NCI-H345 treated with DMSO at 0.1 percent for 48 hours (cell line): ENCODE measurements at regions not wholly inside any gene's neighbourhood (a gene's known extent, or its start where the extent isn't known, plus 50 kb on each side); places are given as distances from the start of the nearest gene placed in this dataset.
A peak's percentile ranks its signal among the peaks of the same experiment; 100 is the strongest.

Experiments
- DNase-seq: peaks from one replicate; lab custom pipeline; 2025; ENCODE audit not compliant: unreplicated experiment; lab: John Stamatoyannopoulos, UW

GRCh38 chr3:132183811-132184210 is 133.4 kb upstream of the ACP3 start:
- no peak for DNase-seq

DNA sequence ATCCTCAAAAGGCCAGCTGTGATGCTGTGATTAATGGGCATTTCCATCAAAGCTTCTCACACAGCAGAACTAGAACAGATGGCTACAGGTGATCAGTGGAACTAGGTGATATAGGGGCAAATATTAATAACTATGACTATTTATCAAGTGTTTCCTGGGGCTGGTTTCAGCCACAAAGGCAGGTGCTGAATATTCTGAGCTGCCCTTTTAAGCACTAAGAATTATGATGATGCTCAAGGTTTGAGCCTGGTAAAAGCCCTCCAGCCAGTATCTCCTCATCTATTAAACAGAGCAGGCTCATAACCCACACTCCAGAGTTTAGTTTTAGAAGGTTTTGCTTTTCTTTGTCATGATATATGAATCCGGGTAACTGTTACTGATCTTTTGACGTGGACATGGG is 129.5 kb upstream of the ACP3 start:
- no peak for DNase-seq

DNA sequence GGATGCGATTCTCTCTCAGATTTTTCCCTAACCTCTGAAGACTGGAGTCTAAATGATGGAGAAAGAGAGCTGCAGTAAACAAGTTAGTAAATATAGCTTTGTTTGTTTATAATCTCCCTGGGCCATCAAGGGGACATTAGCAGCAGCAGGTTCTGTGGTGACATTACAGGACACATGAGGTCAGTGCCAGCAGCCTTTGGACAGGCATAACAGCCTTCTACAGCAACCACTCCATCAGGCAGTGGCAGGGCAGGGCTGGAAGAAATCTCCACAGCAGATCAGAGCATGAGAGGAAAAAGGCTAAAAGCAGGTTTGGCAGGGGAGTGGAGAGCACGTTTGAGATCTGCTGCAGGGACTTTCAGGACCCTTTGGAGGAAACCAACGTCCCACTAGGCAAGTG is 127.6 kb upstream of the ACP3 start:
- DNase-seq, result no peak

DNA sequence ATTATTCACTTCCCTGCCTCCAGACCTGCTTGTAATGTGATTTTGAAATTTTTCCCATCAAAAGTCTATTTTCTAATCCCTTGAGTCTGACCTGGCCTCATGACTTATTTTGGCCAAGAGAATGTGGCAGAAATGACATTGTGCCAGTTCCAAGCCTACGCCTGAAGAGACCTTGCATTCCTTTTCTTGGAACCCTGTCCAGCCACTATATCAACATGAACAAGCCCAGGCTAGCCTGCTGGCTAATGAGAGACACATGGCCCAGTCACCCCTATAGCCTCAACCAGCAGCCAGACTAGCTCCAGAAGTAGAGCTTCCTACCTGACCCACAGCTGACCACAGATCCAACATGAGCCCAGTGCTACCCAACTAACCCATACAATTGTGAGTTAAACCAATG is 121.1 kb upstream of the ACP3 start:
- DNase-seq, result no peak

DNA sequence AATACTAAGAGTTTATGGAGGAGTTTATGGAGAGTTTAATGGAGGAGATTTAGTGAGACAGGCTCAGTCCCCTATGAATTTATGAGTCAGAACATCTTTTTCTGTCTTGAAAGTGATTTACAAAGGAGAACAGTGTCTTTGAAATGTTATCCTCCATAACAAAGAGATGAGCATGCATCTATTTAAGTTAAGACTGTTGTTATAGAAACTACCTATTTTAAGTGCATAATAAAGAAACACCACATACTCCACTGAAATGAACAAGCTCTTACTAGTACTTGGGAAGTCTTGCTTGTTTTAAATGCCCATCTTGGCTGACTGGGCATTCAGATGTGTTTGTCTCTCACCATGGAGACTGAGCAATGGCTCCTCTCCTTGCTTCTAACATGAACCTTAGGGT is 118.7 kb upstream of the ACP3 start:
- DNase-seq, result no peak

DNA sequence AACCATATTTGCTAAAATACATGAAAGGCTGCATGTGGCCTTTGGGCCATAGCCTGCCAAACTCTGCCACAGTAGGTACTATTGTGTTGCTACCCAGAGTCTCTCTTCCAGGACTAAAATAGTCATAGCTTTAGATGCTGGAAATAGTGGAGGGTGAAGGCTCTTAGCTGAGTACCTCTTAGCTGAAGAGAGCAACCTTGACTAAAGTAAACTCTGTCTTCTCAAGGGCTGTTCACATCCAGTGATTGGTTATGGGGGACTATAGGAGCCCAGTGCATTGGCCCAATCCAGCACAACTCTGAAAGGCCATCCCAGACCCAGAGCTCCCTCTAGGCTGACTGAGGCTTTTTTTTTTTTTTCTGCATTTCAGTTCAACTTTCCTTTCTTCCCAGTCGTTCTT is 117.8 kb upstream of the ACP3 start:
- DNase-seq, result no peak

- no peak for DNase-seq
Observed at GRCh38 chr3:132202586-132202985, 114.6 kb upstream of the ACP3 start.

- DNase-seq, result no peak
Observed at GRCh38 chr3:132203889-132204596, 113.2 kb upstream of the ACP3 start.

DNA sequence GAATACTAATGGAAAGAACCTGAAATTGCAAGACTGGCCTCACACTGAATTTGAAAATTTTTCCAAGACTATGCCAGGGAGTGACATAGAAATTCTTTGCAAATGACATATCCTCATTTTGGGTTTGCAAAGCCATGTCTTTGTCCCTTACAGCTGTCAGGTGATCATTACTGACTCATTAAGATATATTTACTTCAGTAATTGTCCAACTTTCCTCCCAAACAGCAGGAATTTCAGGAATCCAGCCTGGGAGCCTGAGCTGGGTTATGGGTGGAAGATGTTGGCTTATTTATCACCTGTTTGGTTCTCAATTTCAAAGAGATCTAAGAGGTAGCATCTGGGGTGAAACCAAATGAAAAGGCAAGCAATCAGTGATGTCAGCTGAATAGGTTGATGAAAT is 111.6 kb upstream of the ACP3 start:
- DNase-seq, result no peak

DNA sequence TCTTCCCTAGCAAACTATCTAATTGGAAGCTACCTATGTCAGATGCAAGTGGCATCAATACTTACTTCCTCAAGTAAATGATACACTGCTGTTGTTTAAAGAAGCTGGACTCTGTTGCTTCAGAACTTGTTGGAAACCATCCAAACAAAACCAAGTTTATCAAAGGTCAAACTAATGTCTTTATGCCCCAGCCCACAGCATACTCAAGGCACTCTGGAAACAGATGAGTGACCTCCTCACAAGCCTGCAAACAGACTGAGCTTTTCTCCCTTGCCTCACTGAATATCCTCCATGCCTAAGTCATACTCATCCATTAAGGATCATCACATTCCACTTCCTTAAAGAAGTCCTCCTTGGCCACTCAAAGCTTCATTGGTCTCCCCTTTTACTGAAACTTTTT is 107.4 kb upstream of the ACP3 start:
- no peak for DNase-seq

DNA sequence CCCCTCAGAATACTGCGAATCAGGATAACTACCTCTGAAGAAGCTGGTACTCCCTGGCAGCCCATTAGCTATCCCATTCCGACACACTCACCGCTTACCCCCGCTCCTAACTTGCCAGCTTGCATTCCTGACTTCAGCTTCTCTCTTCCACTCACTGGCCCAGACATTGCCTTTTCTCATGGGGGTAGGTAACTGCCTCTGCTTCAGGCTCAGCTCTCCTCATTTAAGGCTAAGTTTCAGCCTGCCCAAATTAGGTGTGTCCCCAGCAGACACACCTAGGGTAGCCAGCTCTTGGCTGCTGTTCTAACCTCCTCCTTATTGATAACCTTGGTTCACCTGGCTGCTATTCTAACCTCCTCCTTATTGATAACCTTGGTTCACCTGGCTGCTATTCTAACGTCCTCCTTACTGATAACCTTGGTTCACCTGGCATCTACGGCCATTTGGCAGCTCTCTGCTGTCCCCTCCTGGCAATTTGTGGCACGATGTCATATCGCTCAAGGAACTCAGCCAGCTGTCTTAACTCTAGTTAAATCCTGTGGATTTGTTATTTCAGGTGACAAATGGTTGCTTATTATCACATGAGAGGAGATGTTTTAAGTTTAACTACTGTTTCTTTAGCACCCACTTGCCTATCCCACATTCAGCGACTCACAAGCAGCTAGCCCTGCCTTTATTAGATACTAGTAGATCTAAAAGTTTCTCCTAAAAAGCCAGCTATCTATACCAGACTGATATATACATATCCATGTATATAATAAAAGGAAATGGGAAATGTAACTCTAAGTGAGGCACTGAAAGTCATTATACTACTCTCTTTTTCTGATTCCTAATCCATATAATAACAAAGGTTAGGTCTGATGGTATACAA is 106.5 kb upstream of the ACP3 start:
- no peak for DNase-seq

GRCh38 chr3:132211896-132212295 is 105.3 kb upstream of the ACP3 start:
- no peak for DNase-seq

- DNase-seq, result no peak
Observed at GRCh38 chr3:132218817-132219755, 98.1 kb upstream of the ACP3 start.

DNA sequence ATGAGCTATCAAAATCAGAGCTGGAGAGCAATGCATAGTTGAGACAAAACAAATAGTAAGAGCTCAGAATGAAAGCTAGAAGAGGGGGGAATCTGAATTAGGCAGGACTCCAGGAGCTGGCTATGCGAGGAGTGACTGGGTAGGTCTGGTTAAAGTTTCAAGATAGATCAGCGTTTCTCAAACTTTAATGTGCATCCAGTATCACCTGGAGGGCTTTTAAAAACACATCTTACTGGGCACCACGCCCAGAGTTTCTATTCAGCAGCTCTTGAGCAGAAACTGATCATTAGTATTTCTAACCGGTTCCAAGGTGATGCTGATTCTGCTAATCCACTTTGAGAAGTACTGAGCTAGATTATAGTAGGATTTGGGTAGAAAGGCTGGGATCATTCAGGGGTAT is 96.2 kb upstream of the ACP3 start:
- DNase-seq, result no peak

DNA sequence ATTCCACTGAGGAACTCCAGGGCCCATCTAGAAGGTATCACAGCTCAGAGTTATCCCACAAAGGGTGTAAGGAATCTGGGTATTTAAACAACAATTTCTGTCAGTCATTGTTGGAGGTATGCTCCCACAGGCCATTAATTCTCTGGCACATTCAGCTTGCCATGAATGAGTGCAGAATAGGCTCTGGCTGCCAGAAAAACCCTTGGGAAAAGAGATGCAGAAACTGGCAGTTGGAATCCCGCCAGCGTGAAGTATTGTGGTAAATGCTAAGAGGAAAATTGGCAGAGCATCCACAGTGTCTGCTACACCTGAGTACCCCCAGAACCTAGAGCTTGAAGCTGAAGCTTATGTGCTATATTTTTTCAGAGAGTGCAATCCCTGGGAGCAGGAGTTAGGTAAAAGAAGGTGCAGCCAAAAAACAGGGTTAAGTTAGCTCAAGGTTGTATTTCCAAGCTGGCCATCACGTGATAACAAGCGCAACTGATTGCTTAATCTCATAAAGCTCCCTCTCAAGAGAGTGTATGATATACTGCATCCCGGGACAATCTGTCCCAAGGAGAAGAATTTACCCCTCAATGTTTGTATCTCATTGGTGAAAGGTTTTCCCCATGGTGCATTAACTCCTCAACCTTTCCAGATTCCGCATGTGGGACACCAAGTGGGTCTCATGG is 94.2 kb upstream of the ACP3 start:
- peak; percentile 85 for DNase-seq

DNA sequence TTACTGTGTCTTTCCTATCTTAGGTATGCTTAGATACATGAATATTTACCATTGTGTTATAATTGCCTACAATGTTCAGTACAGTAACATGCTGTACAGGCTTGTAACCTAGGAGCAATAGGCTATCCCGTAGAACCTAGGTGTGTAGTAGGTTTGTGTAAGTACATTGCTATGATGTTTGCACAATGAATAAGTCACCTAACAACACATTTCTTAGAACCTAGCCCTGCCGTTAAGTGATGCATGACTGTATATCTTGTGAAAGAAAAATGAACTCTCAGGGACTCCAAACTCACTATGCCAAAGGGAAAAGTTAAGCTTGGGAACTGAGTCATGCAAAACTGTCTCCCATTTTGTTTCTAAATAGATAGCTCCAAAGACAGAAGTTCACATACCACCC is 91.5 kb upstream of the ACP3 start:
- DNase-seq, result no peak

DNA sequence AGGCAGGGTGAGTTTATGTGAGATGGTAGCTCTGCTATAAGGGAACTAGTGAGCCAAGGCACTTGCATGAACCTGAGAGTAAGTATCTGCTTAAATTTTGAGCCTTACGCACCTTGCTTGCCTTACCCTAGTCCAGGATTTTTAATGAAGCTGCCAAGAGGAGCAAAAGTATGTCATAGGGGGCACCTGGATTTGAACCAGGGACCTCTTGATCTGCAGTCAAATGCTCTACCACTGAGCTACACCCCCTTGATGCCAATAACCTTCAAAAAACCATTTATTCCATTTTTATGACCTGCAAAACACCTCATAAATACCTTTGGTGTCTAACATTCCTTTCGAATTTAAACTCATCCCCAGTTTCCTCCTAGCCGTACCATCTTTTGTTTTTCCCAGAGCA is 88.3 kb upstream of the ACP3 start:
- no peak for DNase-seq

DNA sequence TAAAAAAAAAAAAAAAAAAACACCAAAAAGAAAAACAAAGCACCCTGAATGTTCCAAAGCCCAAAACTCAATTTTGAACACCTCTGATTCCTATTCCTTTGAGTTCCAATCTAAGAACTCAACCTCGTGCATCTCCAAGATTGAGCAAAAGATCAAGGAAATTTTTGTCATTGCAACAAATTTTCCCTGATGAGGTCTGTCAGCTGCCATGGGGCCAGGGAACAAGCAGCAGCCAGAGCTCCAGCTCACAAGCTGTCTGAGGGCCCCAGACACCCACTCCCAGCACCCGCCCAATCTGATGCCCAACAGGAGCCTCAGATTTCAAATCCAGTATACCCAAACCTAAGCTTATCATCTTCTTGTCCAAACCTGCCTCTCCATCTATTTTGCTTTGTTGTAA is 87.6 kb upstream of the ACP3 start:
- DNase-seq, result no peak

- no peak for DNase-seq
Observed at GRCh38 chr3:132230156-132231000, 86.8 kb upstream of the ACP3 start.

GRCh38 chr3:132231633-132232032 is 85.6 kb upstream of the ACP3 start:
- DNase-seq, result no peak
